Endometrial microvascular endothelial cells (primary cell): ENCODE measurements at regions not wholly inside any gene's neighbourhood (a gene's known extent, or its start where the extent isn't known, plus 50 kb on each side); places are given as distances from the start of the nearest gene placed in this dataset.

Source experiments
- in situ Hi-C: cut with HindIII; loops from 2 replicates; pipeline ENCODE4 v1.10.0; 2017; ENCODE audit warnings: low sequenced_read_pairs, low pct_unique_long_range_greater_than_20kb; ENCODE audit errors: inconsistent ontology term

GRCh38 chr9:13607481-13608441 is 328.3 kb upstream of the MPDZ start:
- in situ Hi-C loops: loop anchor here (25.0 kb wide), 1 partner anchor 95 kb away; no protein-coding TSS in a partner anchor

- in situ Hi-C loops: loop anchor here (25.0 kb wide), 1 partner anchor 94 kb away; no protein-coding TSS in a partner anchor
These were observed 327.1 kb upstream of the MPDZ start for GRCh38 chr9:13606586-13606985.

- in situ Hi-C loops: loop anchor here (25.0 kb wide), 1 partner anchor 92 kb away; no protein-coding TSS in a partner anchor
These were observed 324.4 kb upstream of the MPDZ start for GRCh38 chr9:13603921-13604320.

- in situ Hi-C loops: loop anchor here (10.0 to 25.0 kb wide), 2 partner anchors 114 to 154 kb away; no protein-coding TSS in a partner anchor
These were observed 319.2 kb upstream of the MPDZ start for GRCh38 chr9:13598738-13599137.

- in situ Hi-C loops: loop anchor here (10.0 to 25.0 kb wide), 2 partner anchors 115 to 153 kb away; no protein-coding TSS in a partner anchor
These were observed 317.9 kb upstream of the MPDZ start for GRCh38 chr9:13597427-13597826.

GRCh38 chr9:13597004-13597403 is 317.5 kb upstream of the MPDZ start:
- in situ Hi-C loops: loop anchor here (10.0 to 25.0 kb wide), 2 partner anchors 115 to 152 kb away; no protein-coding TSS in a partner anchor

GRCh38 chr9:13596383-13596970 is 317.0 kb upstream of the MPDZ start:
- in situ Hi-C loops: loop anchor here (10.0 to 25.0 kb wide), 2 partner anchors 116 to 152 kb away; no protein-coding TSS in a partner anchor

GRCh38 chr9:13590996-13591395 is 311.5 kb upstream of the MPDZ start:
- in situ Hi-C loops: loop anchor here (10.0 to 25.0 kb wide), 2 partner anchors 121 to 146 kb away; no protein-coding TSS in a partner anchor

GRCh38 chr9:13589034-13589737 is 309.7 kb upstream of the MPDZ start:
- in situ Hi-C loops: loop anchor here (25.0 kb wide), 1 partner anchor 123 kb away; no protein-coding TSS in a partner anchor

- in situ Hi-C loops: loop anchor here (25.0 kb wide), 1 partner anchor 124 kb away; no protein-coding TSS in a partner anchor
These were observed 308.9 kb upstream of the MPDZ start for GRCh38 chr9:13588151-13589033.

GRCh38 chr9:13587571-13587970 is 308.1 kb upstream of the MPDZ start:
- in situ Hi-C loops: loop anchor here (25.0 kb wide), 1 partner anchor 125 kb away; no protein-coding TSS in a partner anchor

GRCh38 chr9:13586587-13587374 is 307.3 kb upstream of the MPDZ start:
- in situ Hi-C loops: loop anchor here (25.0 kb wide), 1 partner anchor 126 kb away; no protein-coding TSS in a partner anchor

- in situ Hi-C loops: loop anchor here (25.0 kb wide), 1 partner anchor 132 kb away; no protein-coding TSS in a partner anchor
These were observed 301.3 kb upstream of the MPDZ start for GRCh38 chr9:13580760-13581159.

- in situ Hi-C loops: loop anchor here (25.0 kb wide), 1 partner anchor 132 kb away; no protein-coding TSS in a partner anchor
These were observed 300.6 kb upstream of the MPDZ start for GRCh38 chr9:13580131-13580530.

- in situ Hi-C loops: loop anchor here (25.0 kb wide), 1 partner anchor 136 kb away; no protein-coding TSS in a partner anchor
These were observed 296.6 kb upstream of the MPDZ start for GRCh38 chr9:13576101-13576500.

- in situ Hi-C loops: loop anchor here (25.0 kb wide), 1 partner anchor 137 kb away; no protein-coding TSS in a partner anchor
These were observed 296.1 kb upstream of the MPDZ start for GRCh38 chr9:13575558-13575957.
